Right cardiac atrium (tissue), 5 donors: ENCODE measurements at regions not wholly inside any gene's neighbourhood (a gene's known extent, or its start where the extent isn't known, plus 50 kb on each side); places are given as distances from the start of the nearest gene placed in this dataset.

Experiments
- ATAC-seq, 2 donors: fragments of 200-7000 bp; cut with Tn5 transposase; one replicate each; pipeline versions ENCODE4 v1.8.0 to v1.9.1; 2020; ENCODE audit warnings: moderate library complexity in 2 of 2, mild to moderate bottlenecking in 1 of 2
- DNase-seq, 3 donors: peaks; one replicate each; pipeline ENCODE4 v3.0.0-alpha.2; 2020
- H3K27ac ChIP-seq: one replicate; pipeline ENCODE4 v1.5.1; 2013; ENCODE audit warnings: mild to moderate bottlenecking, low read length, control low read depth, moderate library complexity
- H3K27me3 ChIP-seq: one replicate; pipeline ENCODE4 v1.6.1; 2013; ENCODE audit not compliant: control insufficient read depth, insufficient read depth
- H3K4me1 ChIP-seq: one replicate; pipeline ENCODE4 v1.6.1; 2013; ENCODE audit warnings: low read length; ENCODE audit not compliant: control insufficient read depth, insufficient read depth
- H3K4me3 ChIP-seq: one replicate; pipeline ENCODE4 v1.5.1; 2013; ENCODE audit warnings: low read length, control low read depth
- H3K9me3 ChIP-seq: one replicate; pipeline ENCODE4 v1.6.1; 2013; ENCODE audit warnings: low read length; ENCODE audit not compliant: control insufficient read depth
- whole genome bisulfite sequencing: extraction: QIAGEN DNeasy Blood & Tissue Kit; methylation state at CpG from one replicate; pipeline ENCODE4 v1.1.7; 2013; 5-methylcytosine and 5-hydroxymethylcytosine counted together
- intact Hi-C, 4 donors: fragments of 100-400 bp; cut with DNase I; formaldehyde crosslinking; loops; one replicate each; pipeline versions ENCODE4 v1.11.0 to v1.14.0; 2022 to 2023
- donor health status: healthy with polysubstance abuse.
- donor health status: DM: no; HTN: yes; CAD: no.
- donor health status: DM: no; HTN: no; CAD: no.
- donor health status: DM: no; HTN: yes; CAD: no; lungs with severe emphysema.
- donor health status: DM: yes; HTN: yes; CAD: no.

DNA sequence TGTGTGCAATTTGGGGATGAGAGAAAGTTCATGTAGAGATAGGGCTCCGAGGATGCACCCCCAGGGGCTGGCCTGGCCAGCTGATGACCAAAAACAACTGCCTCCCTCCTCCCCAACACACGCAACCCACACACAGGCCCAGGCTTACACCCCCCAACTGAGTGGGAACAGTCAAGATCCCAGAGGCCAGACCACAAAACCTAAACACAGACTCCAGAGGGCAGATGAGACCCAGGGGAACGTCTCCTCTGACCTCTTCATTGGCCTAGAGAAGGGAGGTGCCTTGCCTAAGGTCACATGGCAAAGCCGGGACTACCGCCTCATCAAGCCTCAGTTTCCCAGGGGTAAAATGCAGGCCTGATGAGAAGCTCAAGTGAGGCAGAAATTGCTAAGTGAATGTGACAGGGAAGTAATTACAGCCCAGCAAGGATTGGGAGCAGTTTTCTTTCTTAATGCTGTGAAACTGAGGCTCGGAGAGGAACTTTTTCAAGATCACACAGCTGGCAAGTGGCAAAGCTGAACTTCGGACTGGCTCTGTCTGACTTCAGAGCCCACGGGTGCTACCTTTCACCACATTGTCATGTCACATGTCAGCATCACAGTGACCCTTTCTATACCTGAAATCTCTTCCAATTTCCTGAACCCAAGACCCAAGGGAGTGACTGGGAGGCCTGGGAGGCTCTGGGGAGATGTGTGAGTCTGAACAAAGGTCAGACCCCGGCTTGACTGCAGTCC is 69.9 kb upstream of the WNT11 start:
- no peaks in the 10 kb centered on the region for H3K4me1 ChIP-seq
- no peak overlapping the region for H3K27ac ChIP-seq
- H3K27me3 ChIP-seq, result no peaks in the 10 kb centered on the region
- 71% methylated on average over 9 of the region's 9 CpGs for WGBS
- DNase-seq (no peak), ATAC-seq (no peak)
- no peak overlapping the region for H3K4me3 ChIP-seq
- intact Hi-C loops, result no loop called here
- H3K9me3 ChIP-seq, result peaks cover 3% of the 10 kb centered on the region

DNA sequence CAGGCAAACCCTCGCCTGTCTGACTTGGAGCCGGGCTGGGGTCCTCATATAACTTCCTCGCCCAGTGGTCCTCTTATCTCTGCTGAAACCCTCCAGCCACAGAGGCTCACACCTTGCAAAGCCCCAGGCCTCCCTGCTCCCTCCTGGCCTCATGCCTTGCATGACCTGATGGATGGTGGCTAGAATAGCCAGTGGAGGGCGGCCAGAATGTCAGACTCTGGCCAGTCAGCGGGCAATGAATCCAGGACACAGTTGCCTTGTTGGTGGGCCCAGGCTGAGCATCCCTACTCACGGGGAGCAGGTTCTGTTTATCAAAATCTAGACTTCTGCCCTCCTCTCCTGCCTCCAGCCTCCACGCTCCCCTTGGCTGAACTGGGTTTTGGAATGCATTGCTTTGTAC is 69.1 kb upstream of the WNT11 start:
- DNase-seq, result no peak
- Histone ChIP-seq H3K4me1 (no peaks in the 10 kb centered on the region), H3K4me3 (no peak overlapping the region), H3K9me3 (peaks cover 3% of the 10 kb centered on the region), H3K27me3 (no peaks in the 10 kb centered on the region), H3K27ac (no peak overlapping the region)
- intact Hi-C loops, result no loop called here
- WGBS, result 87% methylated on average over 7 of the region's 7 CpGs
- ATAC-seq, result no peak

DNA sequence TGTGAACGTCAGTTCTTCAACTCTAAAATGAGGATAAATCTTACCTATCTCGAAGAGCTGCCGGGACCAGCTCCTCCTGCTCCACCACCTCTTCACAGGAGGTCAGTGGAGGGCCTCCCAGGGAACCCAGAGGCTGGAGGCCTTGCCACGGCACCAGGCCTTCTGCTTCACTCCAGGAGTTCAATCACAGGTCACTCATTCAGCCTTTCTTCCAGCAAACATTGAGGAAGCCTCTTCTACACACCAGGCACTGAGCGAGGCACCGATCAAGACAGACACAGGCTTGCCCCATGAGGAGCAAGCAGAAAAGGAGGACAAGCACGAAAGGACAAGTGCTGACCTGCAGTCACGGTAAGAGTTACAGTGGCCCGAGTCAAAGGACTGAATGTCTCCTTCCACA is 64.8 kb upstream of the WNT11 start:
- DNase-seq (no peak), ATAC-seq (no peak)
- Histone ChIP-seq H3K4me3 (no peak overlapping the region), H3K9me3 (peaks cover 3% of the 10 kb centered on the region), H3K27me3 (no peaks in the 10 kb centered on the region), H3K4me1 (peaks cover 4% of the 10 kb centered on the region), H3K27ac (no peak overlapping the region)
- WGBS, result 80% methylated on average over 9 of the region's 9 CpGs
- intact Hi-C loops, result no loop called here

DNA sequence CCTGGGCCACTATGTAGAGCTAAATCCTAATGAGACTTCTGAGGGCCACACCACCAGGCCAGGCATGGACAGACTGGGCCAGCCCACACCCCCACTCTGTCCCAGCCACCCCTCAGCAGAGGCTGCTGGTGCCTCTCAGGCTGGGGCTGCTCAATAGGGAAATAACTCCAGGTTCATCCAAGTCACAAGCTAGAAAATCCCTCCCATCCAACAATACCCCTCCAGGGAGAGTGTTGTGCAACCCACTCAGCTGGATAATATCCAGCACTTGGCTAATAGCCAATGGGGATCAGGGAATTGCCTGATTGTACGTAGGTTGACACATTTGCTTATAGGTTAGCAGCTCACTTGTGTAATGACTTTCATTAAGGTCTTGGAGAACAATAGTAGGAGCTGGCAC is 64.1 kb upstream of the WNT11 start:
- 49% methylated on average over 1 of the region's 1 CpG for WGBS
- Histone ChIP-seq H3K27me3 (no peaks in the 10 kb centered on the region), H3K9me3 (peaks cover 3% of the 10 kb centered on the region), H3K4me1 (peaks cover 8% of the 10 kb centered on the region), H3K4me3 (no peak overlapping the region), H3K27ac (peak overlapping the region; percentile 10)
- peak; percentile 59 to 77 for ATAC-seq
- peak; percentile 44 to 78 (median 76) for DNase-seq
- intact Hi-C loops, result no loop called here

DNA sequence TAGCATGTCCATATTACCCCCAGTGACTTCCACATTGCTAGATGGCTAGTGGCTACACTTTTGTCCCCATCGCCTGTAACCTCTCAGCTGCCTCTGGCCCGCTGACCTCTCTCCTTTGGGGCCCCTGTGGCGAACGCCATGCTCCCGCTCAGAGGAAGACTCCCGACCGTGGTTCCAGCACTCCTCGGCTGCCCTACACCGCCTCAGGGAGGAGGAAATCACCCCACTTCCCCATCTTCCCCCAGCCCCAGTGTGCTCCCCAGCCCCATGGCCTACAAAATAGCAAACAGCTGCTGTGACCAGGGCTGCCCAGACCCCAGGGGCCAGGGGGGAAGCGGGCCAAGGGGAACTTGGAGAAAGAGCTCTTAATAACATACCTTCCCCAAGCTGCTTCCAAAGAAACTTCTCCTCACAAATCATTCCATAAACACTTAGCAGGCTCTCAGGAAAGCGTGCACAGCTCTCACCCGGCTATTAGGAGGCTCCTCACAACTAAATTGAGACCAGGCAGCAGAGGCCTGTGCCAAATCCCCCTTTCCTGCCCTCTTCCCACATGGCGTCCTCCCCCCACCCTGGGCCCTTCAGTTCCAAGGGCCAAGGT is 63.5 kb upstream of the WNT11 start:
- H3K27me3 ChIP-seq, result no peaks in the 10 kb centered on the region
- H3K4me3 ChIP-seq, result no peak overlapping the region
- peaks cover 3% of the 10 kb centered on the region for H3K9me3 ChIP-seq
- intact Hi-C loops, result no loop called here
- DNase-seq, result peak in 2 of 3 donors; percentile 84 to 88
- peaks cover 11% of the 10 kb centered on the region for H3K4me1 ChIP-seq
- peak in 1 of 2 donors; percentile 38 for ATAC-seq
- WGBS, result 68% methylated on average over 13 of the region's 13 CpGs
- H3K27ac ChIP-seq, result peak overlapping the region; percentile 10

DNA sequence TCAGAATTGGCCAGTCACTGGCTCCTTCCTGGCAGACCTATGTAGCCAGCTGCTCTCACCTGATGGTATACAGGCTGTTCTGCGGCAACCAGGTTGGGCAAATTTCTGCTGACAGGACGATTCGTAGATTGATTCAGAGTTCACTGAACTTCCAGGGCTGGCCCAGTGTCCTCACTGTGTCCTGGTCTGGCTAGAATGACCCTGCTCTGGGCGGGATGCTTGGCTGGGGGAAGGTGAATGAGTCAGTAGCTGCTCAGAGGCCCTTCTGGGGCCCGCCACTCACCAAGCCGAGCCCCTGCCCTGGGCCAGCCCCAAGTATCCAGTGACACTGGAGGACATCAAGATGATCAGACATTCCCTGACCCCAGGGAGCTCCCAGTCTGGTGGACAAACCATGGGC is 62.9 kb upstream of the WNT11 start:
- H3K27me3 ChIP-seq, result no peaks in the 10 kb centered on the region
- intact Hi-C loops, result no loop called here
- WGBS, result 70% methylated on average over 6 of the region's 6 CpGs
- H3K27ac ChIP-seq, result no peak overlapping the region
- H3K4me3 ChIP-seq, result no peak overlapping the region
- DNase-seq, result peak; percentile 79 to 86 (median 82)
- no peaks in the 10 kb centered on the region for H3K9me3 ChIP-seq
- peaks cover 11% of the 10 kb centered on the region for H3K4me1 ChIP-seq
- ATAC-seq, result peak; percentile 65 to 78

DNA sequence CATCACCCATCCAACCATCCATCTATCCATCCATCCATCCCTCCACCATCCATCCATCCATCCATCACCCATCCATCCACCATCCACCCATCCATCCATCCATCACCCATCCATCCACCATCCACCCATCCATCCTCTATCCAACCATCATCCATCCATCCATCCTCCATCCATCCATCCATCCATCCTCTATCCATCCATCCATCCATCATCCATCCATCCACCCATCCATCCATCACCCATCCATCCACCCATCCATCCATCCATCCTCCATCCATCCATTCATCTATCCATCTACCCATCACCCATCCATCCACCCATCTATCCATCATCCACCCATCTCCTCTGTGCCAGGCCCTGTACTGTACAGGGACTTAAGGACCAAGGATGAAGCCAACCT is 62.2 kb upstream of the WNT11 start:
- DNase-seq, result peak in 1 of 3 donors; percentile 10
- H3K27me3 ChIP-seq, result no peaks in the 10 kb centered on the region
- intact Hi-C loops, result no loop called here
- no peaks in the 10 kb centered on the region for H3K9me3 ChIP-seq
- H3K4me3 ChIP-seq, result no peak overlapping the region
- H3K27ac ChIP-seq, result no peak overlapping the region
- peaks cover 11% of the 10 kb centered on the region for H3K4me1 ChIP-seq
- ATAC-seq, result no peak

DNA sequence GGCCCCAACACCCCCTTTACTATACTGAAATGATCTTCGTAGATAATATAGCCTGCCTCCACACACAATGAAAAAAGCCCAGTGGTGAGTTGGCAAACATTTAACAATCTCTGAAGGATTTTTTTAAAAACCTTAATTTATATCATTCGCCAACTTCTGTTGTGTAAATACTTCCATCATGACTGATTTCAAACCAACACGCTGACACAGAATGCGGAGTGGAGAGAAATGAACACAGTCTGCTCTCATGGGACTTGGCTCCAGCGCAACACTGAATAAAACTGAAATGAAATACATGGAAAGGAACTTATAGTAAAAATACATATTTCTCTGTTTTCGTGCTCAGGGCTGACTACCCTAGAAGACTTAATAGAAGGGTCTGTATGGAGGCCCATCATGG is 61.3 kb upstream of the WNT11 start:
- H3K4me3 ChIP-seq, result no peak overlapping the region
- WGBS, result 76% methylated on average over 6 of the region's 6 CpGs
- intact Hi-C loops, result no loop called here
- DNase-seq (peak in 1 of 3 donors; percentile 32), ATAC-seq (no peak)
- H3K27me3 ChIP-seq, result no peaks in the 10 kb centered on the region
- H3K4me1 ChIP-seq, result peaks cover 11% of the 10 kb centered on the region
- no peak overlapping the region for H3K27ac ChIP-seq
- no peaks in the 10 kb centered on the region for H3K9me3 ChIP-seq

DNA sequence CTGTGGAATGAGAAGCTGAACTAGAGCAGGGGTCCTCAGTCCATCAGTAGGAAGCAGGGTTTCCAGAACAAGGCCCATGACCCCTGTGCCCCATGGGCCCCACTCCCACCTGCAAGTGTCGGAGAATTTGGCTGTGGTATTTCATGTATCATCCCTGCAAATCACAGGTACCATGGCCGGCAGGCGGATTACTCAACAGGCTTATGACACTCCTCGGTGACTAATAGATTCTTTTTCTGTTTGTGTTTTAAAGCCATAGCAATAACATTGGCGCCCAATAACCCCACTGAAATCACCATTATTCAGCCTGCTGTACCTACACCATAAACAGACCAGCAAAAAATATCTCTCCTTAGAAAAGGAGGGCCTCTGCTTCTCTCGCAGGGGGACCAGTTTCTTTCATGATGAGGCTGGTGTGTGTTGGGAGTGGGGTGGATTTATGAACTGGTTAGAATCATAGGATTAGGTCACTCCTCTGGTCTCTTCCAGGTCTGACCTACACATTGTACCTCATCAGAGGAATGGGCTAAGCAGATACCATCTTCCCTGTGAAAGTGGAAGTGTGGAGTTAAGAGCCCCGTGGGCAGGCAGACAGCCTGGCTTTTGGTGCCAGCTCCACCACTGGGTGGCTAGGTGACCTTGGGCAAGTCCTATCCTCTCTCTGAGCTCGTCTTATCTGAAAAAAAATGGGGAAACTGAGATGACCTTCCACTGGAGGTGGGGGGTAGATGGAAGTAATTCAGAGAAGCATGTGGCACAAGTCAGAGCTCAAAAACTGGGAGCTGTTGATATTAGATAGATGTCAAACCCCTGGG is 60.2 kb upstream of the WNT11 start:
- DNase-seq (no peak), ATAC-seq (peak in 1 of 2 donors; percentile 10)
- no peaks in the 10 kb centered on the region for H3K27me3 ChIP-seq
- H3K27ac ChIP-seq, result peak overlapping the region; percentile 60
- WGBS, result 62% methylated on average over 8 of the region's 8 CpGs
- no peak overlapping the region for H3K4me3 ChIP-seq
- no peaks in the 10 kb centered on the region for H3K9me3 ChIP-seq
- intact Hi-C loops, result no loop called here
- H3K4me1 ChIP-seq, result peaks cover 11% of the 10 kb centered on the region

DNA sequence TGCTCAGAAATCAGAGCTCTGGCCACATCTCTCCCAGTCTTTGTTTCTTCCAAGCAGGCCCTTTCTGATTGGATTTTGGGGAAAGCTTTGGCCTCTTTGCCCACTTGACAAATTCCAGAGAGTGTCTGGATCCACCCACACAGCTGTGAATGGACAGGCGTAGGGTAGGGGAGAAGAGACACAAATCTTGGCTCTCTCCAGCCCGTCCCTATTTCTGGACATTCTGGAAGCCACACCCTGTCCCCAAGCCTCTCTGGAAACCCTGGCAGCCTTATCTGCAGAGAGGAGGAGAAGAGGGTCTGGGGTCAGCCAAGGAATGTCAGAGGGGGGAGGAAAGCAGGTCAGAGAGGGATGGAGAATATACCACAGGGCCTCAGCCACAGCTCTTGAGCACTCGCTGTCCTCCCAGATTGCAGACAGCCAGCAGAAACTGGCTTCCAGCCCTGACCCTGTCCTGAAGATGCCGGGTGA is 59.5 kb upstream of the WNT11 start:
- WGBS, result 40% methylated on average over 4 of the region's 4 CpGs
- DNase-seq (peak; percentile 32 to 82 (median 45)), ATAC-seq (peak; percentile 68 to 77)
- H3K4me3 ChIP-seq, result no peak overlapping the region
- H3K27ac ChIP-seq, result peak overlapping the region; percentile 60
- H3K9me3 ChIP-seq, result no peaks in the 10 kb centered on the region
- no peaks in the 10 kb centered on the region for H3K27me3 ChIP-seq
- intact Hi-C loops, result no loop called here
- H3K4me1 ChIP-seq, result peaks cover 11% of the 10 kb centered on the region

DNA sequence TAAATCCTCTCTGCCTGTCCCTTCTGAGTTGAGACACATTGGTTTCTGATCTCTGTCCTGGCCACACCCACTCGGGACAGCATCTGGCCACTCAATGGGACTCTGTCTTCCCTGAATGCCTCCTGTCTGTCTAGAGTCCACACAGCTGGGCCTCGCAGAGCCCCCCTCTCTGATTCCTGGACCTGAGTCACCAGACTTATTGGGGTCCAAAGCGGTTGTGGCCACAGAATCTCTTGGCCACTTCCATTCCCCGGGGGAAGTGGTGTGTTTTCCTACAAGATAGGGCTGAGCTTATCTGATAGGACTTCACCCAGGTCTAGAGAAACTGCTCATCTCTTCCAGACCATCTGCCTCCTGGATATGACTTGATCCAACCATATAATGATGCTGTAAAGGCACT is 57.4 kb upstream of the WNT11 start:
- Histone ChIP-seq H3K27me3 (no peaks in the 10 kb centered on the region), H3K4me3 (no peak overlapping the region), H3K4me1 (peaks cover 9% of the 10 kb centered on the region), H3K9me3 (no peaks in the 10 kb centered on the region), H3K27ac (no peak overlapping the region)
- intact Hi-C loops, result no loop called here
- WGBS, result 43% methylated on average over 4 of the region's 4 CpGs
- ATAC-seq (no peak), DNase-seq (peak in 2 of 3 donors; percentile 19 to 46)
